22Rv1 (cell line): ENCODE measurements at regions not wholly inside any gene's neighbourhood (a gene's known extent, or its start where the extent isn't known, plus 50 kb on each side); places are given as distances from the start of the nearest gene placed in this dataset.

Experiments used
- H3K27ac ChIP-seq: fragments of 450-650 bp; 2 replicates; pipeline ENCODE4 v1.5.1; 2017
- CTCF ChIP-seq: fragments of 450-650 bp; IDR thresholded peaks from 2 replicates; pipeline ENCODE4 v1.5.1; 2017; ENCODE audit warnings: mild to moderate bottlenecking
- ZFX ChIP-seq: fragments of 450-650 bp; IDR thresholded peaks from 2 replicates; pipeline ENCODE4 v1.6.1; 2017; ENCODE audit warnings: antibody characterized with exemption, borderline replicate concordance

- H3K27ac ChIP-seq, result no peak overlapping the region
- TF ChIP-seq ZFX (no peak), CTCF (no peak)
Measured at GRCh38 chr5:97400537-97400936, 217.5 kb upstream of the RIOK2 start.

GRCh38 chr5:97405941-97406340 lies 222.9 kb upstream of the RIOK2 start:
- no peak for TF ChIP-seq ZFX
- TF ChIP-seq CTCF, result no peak
- no peak overlapping the region for H3K27ac ChIP-seq

- no peak for TF ChIP-seq CTCF
- TF ChIP-seq ZFX, result no peak
Measured at GRCh38 chr5:97406946-97407676, 224.1 kb upstream of the RIOK2 start.

GRCh38 chr5:97408331-97408730 lies 225.3 kb upstream of the RIOK2 start:
- no peak for TF ChIP-seq ZFX
- TF ChIP-seq CTCF, result no peak
- H3K27ac ChIP-seq, result no peak overlapping the region

More at GRCh38 chr5:97406946-97407676, 224.1 kb upstream of the RIOK2 start:
- no peak overlapping the region for H3K27ac ChIP-seq

- TF ChIP-seq ZFX (no peak), CTCF (no peak)
- H3K27ac ChIP-seq, result no peak overlapping the region
Measured at GRCh38 chr5:97412959-97413358, 229.9 kb upstream of the RIOK2 start.

GRCh38 chr5:97417986-97418385 lies 234.9 kb upstream of the RIOK2 start:
- H3K27ac ChIP-seq, result no peak overlapping the region
- TF ChIP-seq ZFX, result no peak
- no peak for TF ChIP-seq CTCF

GRCh38 chr5:97418462-97418861 lies 235.4 kb upstream of the RIOK2 start:
- no peak overlapping the region for H3K27ac ChIP-seq

More at GRCh38 chr5:97418462-97418861, 235.4 kb upstream of the RIOK2 start:
- TF ChIP-seq ZFX (no peak), CTCF (no peak)
